Skeletal muscle tissue (tissue), 3 donors: ENCODE measurements at regions not wholly inside any gene's neighbourhood (a gene's known extent, or its start where the extent isn't known, plus 50 kb on each side); places are given as distances from the start of the nearest gene placed in this dataset.
"Not testable (repeated sequence)": the region's sequence is repeated elsewhere in the genome, so short reads cannot be mapped to it uniquely, and the experiment has no call there.

ENCODE experiments used
- H3K27ac ChIP-seq: one replicate; pipeline ENCODE4 v1.7.0; 2013; ENCODE audit warnings: mild to moderate bottlenecking, low read depth, low read length, inconsistent platforms
- H3K27me3 ChIP-seq, 3 donors: one replicate each; pipeline ENCODE4 v1.7.0; 2013; ENCODE audit warnings: low read length in 3 of 3; ENCODE audit not compliant: control insufficient read depth in 3 of 3, insufficient read depth in 3 of 3
- H3K36me3 ChIP-seq, 3 donors: one replicate each; pipeline ENCODE4 v1.7.0; 2013; ENCODE audit warnings: low read length in 3 of 3; ENCODE audit not compliant: control insufficient read depth in 3 of 3, insufficient read depth in 3 of 3
- H3K4me1 ChIP-seq, 3 donors: one replicate each; pipeline ENCODE4 v1.7.0; 2013; ENCODE audit warnings: low read length in 3 of 3, mild to moderate bottlenecking in 3 of 3; ENCODE audit not compliant: control insufficient read depth in 3 of 3, insufficient read depth in 3 of 3
- H3K4me3 ChIP-seq, 3 donors: one replicate each; pipeline ENCODE4 v1.7.0; 2013; ENCODE audit warnings: low read length in 3 of 3
- H3K9ac ChIP-seq, 3 donors: one replicate each; pipeline ENCODE4 v1.7.0; 2013; ENCODE audit warnings: low read length in 3 of 3, mild to moderate bottlenecking in 3 of 3, moderate library complexity in 2 of 3, low read depth in 1 of 3
- H3K9me3 ChIP-seq, 3 donors: one replicate each; pipeline ENCODE4 v1.7.0; 2013; ENCODE audit warnings: low read length in 3 of 3; ENCODE audit not compliant: control insufficient read depth in 3 of 3
- donor health status: Osteomylitis.

GRCh38 chr5:152480677-152481076, 75.6 kb upstream of the NMUR2 start:
- not testable (repeated sequence) for H3K27me3 ChIP-seq, H3K4me1 ChIP-seq, H3K4me3 ChIP-seq, H3K27ac ChIP-seq, H3K9ac ChIP-seq, H3K9me3 ChIP-seq, H3K36me3 ChIP-seq

GRCh38 chr5:152487130-152487529, 82.1 kb upstream of the NMUR2 start:
- no peaks in the 10 kb centered on the region for H3K4me1 ChIP-seq
- H3K27me3 ChIP-seq = no peaks in the 10 kb centered on the region
- H3K9me3 ChIP-seq = no peaks in the 10 kb centered on the region
- no peak overlapping the region for H3K27ac ChIP-seq
- H3K4me3 ChIP-seq = no peak overlapping the region
- no peaks in the 10 kb centered on the region for H3K36me3 ChIP-seq
- H3K9ac ChIP-seq = no peak overlapping the region

GRCh38 chr5:152488869-152489268, 83.8 kb upstream of the NMUR2 start:
- Histone ChIP-seq H3K27ac (no peak overlapping the region), H3K4me3 (no peak overlapping the region), H3K9me3 (no peaks in the 10 kb centered on the region), H3K36me3 (no peaks in the 10 kb centered on the region), H3K9ac (no peak overlapping the region), H3K4me1 (no peaks in the 10 kb centered on the region), H3K27me3 (no peaks in the 10 kb centered on the region)

- H3K9me3 ChIP-seq = no peaks in the 10 kb centered on the region
- no peak overlapping the region for H3K9ac ChIP-seq
- H3K4me3 ChIP-seq = no peak overlapping the region
- H3K27me3 ChIP-seq = no peaks in the 10 kb centered on the region
- no peaks in the 10 kb centered on the region for H3K4me1 ChIP-seq
- no peaks in the 10 kb centered on the region for H3K36me3 ChIP-seq
- H3K27ac ChIP-seq = no peak overlapping the region
Observed at GRCh38 chr5:152499814-152500535, 94.9 kb upstream of the NMUR2 start.

- H3K36me3 ChIP-seq = no peaks in the 10 kb centered on the region
- H3K9me3 ChIP-seq = no peaks in the 10 kb centered on the region
- no peak overlapping the region for H3K9ac ChIP-seq
- H3K27ac ChIP-seq = no peak overlapping the region
- no peak overlapping the region for H3K4me3 ChIP-seq
- H3K4me1 ChIP-seq = no peaks in the 10 kb centered on the region
- H3K27me3 ChIP-seq = no peaks in the 10 kb centered on the region
Observed at GRCh38 chr5:152501294-152501693, 96.2 kb upstream of the NMUR2 start.

- H3K4me3 ChIP-seq = no peak overlapping the region
- H3K9me3 ChIP-seq = no peaks in the 10 kb centered on the region
- no peaks in the 10 kb centered on the region for H3K27me3 ChIP-seq
- no peaks in the 10 kb centered on the region for H3K36me3 ChIP-seq
- no peaks in the 10 kb centered on the region for H3K4me1 ChIP-seq
- no peak overlapping the region for H3K27ac ChIP-seq
- no peak overlapping the region for H3K9ac ChIP-seq
Observed at GRCh38 chr5:152503206-152503605, 98.1 kb upstream of the NMUR2 start.

- H3K27me3 ChIP-seq = no peaks in the 10 kb centered on the region
- H3K9ac ChIP-seq = no peak overlapping the region
- H3K36me3 ChIP-seq = no peaks in the 10 kb centered on the region
- H3K27ac ChIP-seq = no peak overlapping the region
- H3K4me1 ChIP-seq = no peaks in the 10 kb centered on the region
- H3K9me3 ChIP-seq = no peaks in the 10 kb centered on the region
- no peak overlapping the region for H3K4me3 ChIP-seq
Observed at GRCh38 chr5:152505442-152506042, 100.5 kb upstream of the NMUR2 start.

GRCh38 chr5:152511120-152511519, 106.0 kb upstream of the NMUR2 start:
- Histone ChIP-seq H3K4me1 (no peaks in the 10 kb centered on the region), H3K4me3 (no peak overlapping the region), H3K36me3 (no peaks in the 10 kb centered on the region), H3K9me3 (no peaks in the 10 kb centered on the region), H3K27ac (no peak overlapping the region), H3K27me3 (no peaks in the 10 kb centered on the region), H3K9ac (no peak overlapping the region)

- Histone ChIP-seq H3K4me1 (no peaks in the 10 kb centered on the region), H3K36me3 (no peaks in the 10 kb centered on the region), H3K9ac (no peak overlapping the region), H3K9me3 (no peaks in the 10 kb centered on the region), H3K4me3 (no peak overlapping the region), H3K27me3 (no peaks in the 10 kb centered on the region), H3K27ac (no peak overlapping the region)
Observed at GRCh38 chr5:152511531-152512132, 106.6 kb upstream of the NMUR2 start.

- no peaks in the 10 kb centered on the region for H3K36me3 ChIP-seq
- H3K9me3 ChIP-seq = no peaks in the 10 kb centered on the region
- no peaks in the 10 kb centered on the region for H3K27me3 ChIP-seq
- no peaks in the 10 kb centered on the region for H3K4me1 ChIP-seq
- H3K9ac ChIP-seq = no peak overlapping the region
- no peak overlapping the region for H3K27ac ChIP-seq
- H3K4me3 ChIP-seq = no peak overlapping the region
Observed at GRCh38 chr5:152514827-152515397, 109.8 kb upstream of the NMUR2 start.
